CD14-positive monocyte (primary cell): ENCODE measurements at regions not wholly inside any gene's neighbourhood (a gene's known extent, or its start where the extent isn't known, plus 50 kb on each side); places are given as distances from the start of the nearest gene placed in this dataset.

Source experiments
- DNase-seq, 3 donors: peaks; one replicate each; pipeline ENCODE4 v3.0.0-alpha.2; 2011 to 2022
- H2AFZ ChIP-seq: 2 replicates; pipeline ENCODE4 v1.6.0; 2012; ENCODE audit warnings: mild to moderate bottlenecking, low read depth, low read length, inconsistent platforms; ENCODE audit not compliant: insufficient read depth, poor library complexity, severe bottlenecking
- H3K27ac ChIP-seq, 2 donors: 1 replicate in 1 of 2; 2 replicates in 1 of 2; pipeline ENCODE4 v1.5.1; 2012 to 2013; ENCODE audit warnings: low read length in 2 of 2, control low read depth in 1 of 2, inconsistent platforms in 1 of 2, low read depth in 1 of 2, mild to moderate bottlenecking in 1 of 2
- H3K27me3 ChIP-seq, 2 donors: one replicate each; pipeline versions ENCODE4 v1.6.0 to v1.6.1; 2011 to 2013; ENCODE audit warnings: low read length in 2 of 2; ENCODE audit not compliant: control insufficient read depth in 2 of 2, insufficient read depth in 2 of 2
- H3K36me3 ChIP-seq, 2 donors: replicated peaks in 1 of 2; 1 replicate in 1 of 2; 2 replicates in 1 of 2; pipeline versions ENCODE4 v1.5.1 to v1.6.1; 2012 to 2013; ENCODE audit warnings: low read length in 2 of 2, control low read depth in 1 of 2, inconsistent platforms in 1 of 2, mild to moderate bottlenecking in 1 of 2; ENCODE audit not compliant: insufficient read depth in 2 of 2, control insufficient read depth in 1 of 2
- H3K4me1 ChIP-seq, 2 donors: 1 replicate in 1 of 2; 2 replicates in 1 of 2; pipeline versions ENCODE4 v1.5.1 to v1.6.1; 2012 to 2013; ENCODE audit warnings: low read length in 2 of 2, control low read depth in 1 of 2, inconsistent platforms in 1 of 2, mild to moderate bottlenecking in 1 of 2, moderate library complexity in 1 of 2; ENCODE audit not compliant: insufficient read depth in 2 of 2, control insufficient read depth in 1 of 2
- H3K4me2 ChIP-seq: replicated peaks from 2 replicates; pipeline ENCODE3; 2012; ENCODE audit warnings: low read length, moderate library complexity, mild to moderate bottlenecking; ENCODE audit not compliant: poor library complexity, severe bottlenecking; ENCODE audit errors: extremely low read depth
- H3K4me3 ChIP-seq, 3 experiments: fragments of 200-600 bp in 1 of 3; sonication (generic) in 1 of 3; replicated peaks in 1 of 3; 1 replicate in 2 of 3; 2 replicates in 1 of 3; pipeline ENCODE4 v1.5.1; 2011 to 2013; ENCODE audit warnings: low read length in 3 of 3, mild to moderate bottlenecking in 3 of 3, control low read depth in 2 of 3, low read depth in 2 of 3, inconsistent platforms in 1 of 3, moderate library complexity in 1 of 3
- H3K79me2 ChIP-seq: 2 replicates; pipeline ENCODE4 v1.6.0; 2012; ENCODE audit warnings: mild to moderate bottlenecking, control low read depth, inconsistent platforms, low read length, moderate library complexity; ENCODE audit not compliant: insufficient read depth
- H3K9ac ChIP-seq: 2 replicates; pipeline ENCODE4 v1.6.0; 2017; ENCODE audit warnings: low read length, mild to moderate bottlenecking; ENCODE audit not compliant: insufficient read depth, poor library complexity, severe bottlenecking
- H3K9me3 ChIP-seq, 2 donors: replicated peaks in 1 of 2; 1 replicate in 1 of 2; 2 replicates in 1 of 2; pipeline versions ENCODE4 v1.5.1 to v1.6.1; 2012 to 2013; ENCODE audit warnings: low read length in 2 of 2, control low read depth in 1 of 2; ENCODE audit not compliant: control insufficient read depth in 1 of 2, insufficient read depth in 1 of 2
- H4K20me1 ChIP-seq: 2 replicates; pipeline ENCODE4 v1.6.0; 2012; ENCODE audit warnings: mild to moderate bottlenecking, low read length, control low read depth, moderate library complexity; ENCODE audit not compliant: insufficient read depth
- H3K27ac Mint-ChIP-seq, 7 donors: one replicate each; pipeline ENCODE4 v1.8.0; 2020; ENCODE audit warnings: mild to moderate bottlenecking in 7 of 7, mixed read lengths in 7 of 7, moderate library complexity in 6 of 7, inconsistent platforms in 2 of 7
- H3K27me3 Mint-ChIP-seq, 3 donors: one replicate each; pipeline ENCODE4 v1.8.0; 2021 to 2022; ENCODE audit warnings: low read depth in 3 of 3, mild to moderate bottlenecking in 3 of 3, mixed read lengths in 3 of 3, moderate library complexity in 3 of 3, inconsistent platforms in 1 of 3
- H3K36me3 Mint-ChIP-seq, 2 donors: one replicate each; pipeline ENCODE4 v1.8.0; 2020; ENCODE audit warnings: mixed read lengths in 2 of 2, inconsistent platforms in 1 of 2, mild to moderate bottlenecking in 1 of 2
- H3K4me1 Mint-ChIP-seq: one replicate; pipeline ENCODE4 v1.8.0; 2020; ENCODE audit warnings: mild to moderate bottlenecking, mixed read lengths
- H3K4me3 Mint-ChIP-seq, 2 donors: one replicate each; pipeline ENCODE4 v1.8.0; 2020; ENCODE audit warnings: mild to moderate bottlenecking in 2 of 2, mixed read lengths in 2 of 2, moderate library complexity in 1 of 2
- H3K9me3 Mint-ChIP-seq, 7 donors: one replicate each; pipeline ENCODE4 v1.8.0; 2020 to 2022; ENCODE audit warnings: mixed read lengths in 7 of 7, mild to moderate bottlenecking in 6 of 7, moderate library complexity in 6 of 7, inconsistent platforms in 2 of 7
- CTCF ChIP-seq: fragments of 200-600 bp; IDR thresholded peaks from one replicate; pipeline ENCODE4 v1.8.0; 2022; ENCODE audit warnings: antibody characterized with exemption, mild to moderate bottlenecking
- WGBS: methylation state at CpG from one replicate; pipeline ENCODE4 v1.1.5; 2013; ENCODE audit warnings: missing lambda C conversion rate; ENCODE audit not compliant: insufficient coverage; 5-methylcytosine and 5-hydroxymethylcytosine counted together
- intact Hi-C, 2 donors: fragments of 100-400 bp; cut with micrococcal nuclease; formaldehyde crosslinking; loops; one replicate each; pipeline versions ENCODE4 v1.15.0 to v1.15.1; 2023

GRCh38 chr20:40848526-40848925 is 159.5 kb upstream of the MAFB start:
- H3K9me3 Mint-ChIP-seq: peaks cover 0 to 9% (median 5%) of the 10 kb centered on the region in 7 donors
- intact Hi-C loops: no loop called here
- DNase-seq: no peak
- no peaks in the 10 kb centered on the region for H3K36me3 ChIP-seq
- H4K20me1 ChIP-seq: no peaks in the 10 kb centered on the region
- H3K9me3 ChIP-seq: peaks cover 0 to 4% of the 10 kb centered on the region in 2 donors
- H3K4me2 ChIP-seq: no peak overlapping the region
- H3K27me3 Mint-ChIP-seq: no peaks in the 10 kb centered on the region
- 95% methylated on average over 8 of the region's 9 CpGs for WGBS
- H3K4me1 ChIP-seq: peaks cover 12 to 15% of the 10 kb centered on the region in 2 donors
- no peak overlapping the region for H3K27ac ChIP-seq
- H2AFZ ChIP-seq: no peak overlapping the region
- no peak for TF ChIP-seq CTCF
- H3K27me3 ChIP-seq: no peaks in the 10 kb centered on the region
- no peak overlapping the region for H3K9ac ChIP-seq
- no peak overlapping the region for H3K4me3 ChIP-seq
- peaks cover 0 to 4% of the 10 kb centered on the region in 2 donors for H3K36me3 Mint-ChIP-seq
- H3K27ac Mint-ChIP-seq: no peak overlapping the region
- no peaks in the 10 kb centered on the region for H3K79me2 ChIP-seq
- peaks cover 27% of the 10 kb centered on the region for H3K4me1 Mint-ChIP-seq
- no peak overlapping the region for H3K4me3 Mint-ChIP-seq

DNA sequence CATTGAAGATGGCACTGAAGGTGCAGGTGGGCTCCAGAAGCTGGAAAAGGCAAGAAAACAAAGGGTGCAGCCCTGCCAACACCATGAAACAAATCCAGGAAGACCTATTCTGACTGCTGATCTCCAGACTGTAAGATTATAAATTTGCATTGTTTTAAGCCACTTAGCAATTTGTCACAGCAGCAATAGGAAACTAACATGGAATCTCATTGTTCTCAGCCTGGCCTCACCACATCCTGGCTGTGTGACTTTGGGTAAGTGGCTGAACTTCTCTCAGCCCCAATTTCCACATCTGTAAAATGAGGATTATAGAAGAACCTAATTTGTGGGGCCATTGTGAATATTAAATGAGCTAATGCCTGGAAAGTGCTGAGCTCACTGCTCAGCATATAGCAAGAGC is 160.4 kb upstream of the MAFB start:
- TF ChIP-seq CTCF: no peak
- Histone ChIP-seq H3K9ac (no peak overlapping the region), H3K27me3 (no peaks in the 10 kb centered on the region), H3K4me2 (no peak overlapping the region), H2AFZ (no peak overlapping the region), H3K4me1 (peaks cover 5 to 8% of the 10 kb centered on the region in 2 donors), H3K79me2 (no peaks in the 10 kb centered on the region), H3K27ac (no peak overlapping the region), H4K20me1 (no peaks in the 10 kb centered on the region), H3K36me3 (no peaks in the 10 kb centered on the region), H3K4me3 (no peak overlapping the region), H3K9me3 (peaks cover 0 to 4% of the 10 kb centered on the region in 2 donors)
- intact Hi-C loops: no loop called here
- Mint-ChIP-seq H3K27me3 (no peaks in the 10 kb centered on the region), H3K4me3 (no peak overlapping the region), H3K36me3 (peaks cover 0 to 4% of the 10 kb centered on the region in 2 donors), H3K9me3 (peaks cover 0 to 9% (median 5%) of the 10 kb centered on the region in 7 donors), H3K27ac (no peak overlapping the region), H3K4me1 (peaks cover 20% of the 10 kb centered on the region)
- DNase-seq: no peak
